ENCODE measurements at regions not wholly inside any gene's neighbourhood (a gene's known extent, or its start where the extent isn't known, plus 50 kb on each side); places are given as distances from the start of the nearest gene placed in this dataset.

GRCh38 chr5:60526336-60526875, 173.6 kb downstream of the DEPDC1B start:
- H3K9ac ChIP-seq (ENCODE audit: low read length): no peak overlapping the region
- no peaks in the 10 kb centered on the region for H4K20me1 ChIP-seq (ENCODE audit: control insufficient read depth, insufficient read depth, low read length, poor library complexity, severe bottlenecking)
- H3K79me2 ChIP-seq (ENCODE audit: control insufficient read depth, insufficient read depth, low read length): no peaks in the 10 kb centered on the region
- intact Hi-C loops (cut with micrococcal nuclease): loop anchor here (10.0 kb wide), 2 partner anchors 732 to 962 kb away; no protein-coding TSS in a partner anchor
- H3K27ac ChIP-seq (ENCODE audit: low read length in 2 of 2): no peak overlapping the region
- Mint-ChIP-seq H3K4me3 (no peak overlapping the region), H3K4me1 (peaks cover 6% of the 10 kb centered on the region), H3K9me3 (ENCODE audit: insufficient read depth) (no peaks in the 10 kb centered on the region), H3K27ac (no peak overlapping the region), H3K27me3 (no peaks in the 10 kb centered on the region)
- TF ChIP-seq EZH2 (IDR thresholded peaks at IDR 0.05; ENCODE audit: borderline replicate concordance, insufficient read depth, low read depth, low read length, poor library complexity, severe bottlenecking) (no peak), CTCF (IDR thresholded peaks at IDR 0.05) (no peak)
- ATAC-seq (ENCODE audit: low read depth): no peak
- H3K36me3 ChIP-seq (replicated peaks in 1 of 2; ENCODE audit: control extremely low read depth in 1 of 2, control insufficient read depth in 1 of 2, extremely low read depth in 1 of 2, insufficient read depth in 2 of 2, low read length in 1 of 2): no peaks in the 10 kb centered on the region
- H3K4me1 ChIP-seq (ENCODE audit: control insufficient read depth in 2 of 2, insufficient read depth in 2 of 2, low read length in 2 of 2): peaks cover 23 to 27% of the 10 kb centered on the region in 2 donors
- no peak overlapping the region for H3K4me2 ChIP-seq (replicated peaks; ENCODE audit: low read depth, low read length, poor library complexity, severe bottlenecking)
- ChIA-PET POLR2A (no interaction called here), CTCF (no interaction called here)
- peaks cover 0 to 3% (median 0%) of the 10 kb centered on the region in 3 donors for H3K9me3 ChIP-seq (ENCODE audit: control extremely low read depth in 1 of 3, control insufficient read depth in 2 of 3, insufficient read depth in 1 of 3, low read length in 2 of 3)
- no peak overlapping the region for H3K4me3 ChIP-seq (ENCODE audit: control extremely low read depth in 1 of 5, extremely low read depth in 1 of 5, insufficient read depth in 1 of 5, low read depth in 2 of 5, low read length in 4 of 5)
- no peaks in the 10 kb centered on the region for H3K27me3 ChIP-seq (replicated peaks in 1 of 4; ENCODE audit: control extremely low read depth in 1 of 4, control insufficient read depth in 3 of 4, insufficient read depth in 4 of 4, low read length in 3 of 4)
- DNase-seq: no peak
- WGBS (ENCODE audit: insufficient coverage): 68% methylated on average over 3 of the region's 8 CpGs
- H2AFZ ChIP-seq (ENCODE audit: insufficient read depth, low read depth, low read length, poor library complexity, severe bottlenecking): no peak overlapping the region

- intact Hi-C loops (cut with micrococcal nuclease): loop anchor here (1.0 to 10.0 kb wide), 3 partner anchors 17 to 958 kb away; no protein-coding TSS in a partner anchor
- Histone ChIP-seq H2AFZ (ENCODE audit: insufficient read depth, low read depth, low read length, poor library complexity, severe bottlenecking) (peak overlapping the region; percentile 70), H3K27me3 (replicated peaks in 1 of 4; ENCODE audit: control extremely low read depth in 1 of 4, control insufficient read depth in 3 of 4, insufficient read depth in 4 of 4, low read length in 3 of 4) (no peaks in the 10 kb centered on the region), H3K4me3 (ENCODE audit: control extremely low read depth in 1 of 5, extremely low read depth in 1 of 5, insufficient read depth in 1 of 5, low read depth in 2 of 5, low read length in 4 of 5) (peak overlapping the region; percentile 39 to 65 (median 58)), H3K4me2 (replicated peaks; ENCODE audit: low read depth, low read length, poor library complexity, severe bottlenecking) (peak overlapping the region; percentile 78), H3K9ac (ENCODE audit: low read length) (peak overlapping the region; percentile 65), H3K4me1 (ENCODE audit: control insufficient read depth in 2 of 2, insufficient read depth in 2 of 2, low read length in 2 of 2) (peaks cover 45 to 56% of the 10 kb centered on the region in 2 donors), H4K20me1 (ENCODE audit: control insufficient read depth, insufficient read depth, low read length, poor library complexity, severe bottlenecking) (no peaks in the 10 kb centered on the region), H3K27ac (ENCODE audit: low read length in 2 of 2) (peak overlapping the region; percentile 88), H3K79me2 (ENCODE audit: control insufficient read depth, insufficient read depth, low read length) (peaks cover 18% of the 10 kb centered on the region), H3K36me3 (replicated peaks in 1 of 2; ENCODE audit: control extremely low read depth in 1 of 2, control insufficient read depth in 1 of 2, extremely low read depth in 1 of 2, insufficient read depth in 2 of 2, low read length in 1 of 2) (no peaks in the 10 kb centered on the region), H3K9me3 (ENCODE audit: control extremely low read depth in 1 of 3, control insufficient read depth in 2 of 3, insufficient read depth in 1 of 3, low read length in 2 of 3) (peaks cover 0 to 8% (median 2%) of the 10 kb centered on the region in 3 donors)
- H3K27me3 Mint-ChIP-seq: no peaks in the 10 kb centered on the region
- ChIA-PET POLR2A (no interaction called here), CTCF (interaction anchor here (1.0 kb wide), 2 partner anchors 11 to 16 kb away, joined by 3 to 4 read pairs; no protein-coding TSS in a partner anchor)
- ATAC-seq (ENCODE audit: low read depth) (peak; percentile 59), DNase-seq (peak; percentile 43)
- no peak overlapping the region for H3K27ac Mint-ChIP-seq
- H3K9me3 Mint-ChIP-seq (ENCODE audit: insufficient read depth): no peaks in the 10 kb centered on the region
- H3K4me1 Mint-ChIP-seq: peaks cover 37% of the 10 kb centered on the region
- no peak for TF ChIP-seq CTCF (IDR thresholded peaks at IDR 0.05)
- TF ChIP-seq EZH2 (IDR thresholded peaks at IDR 0.05; ENCODE audit: borderline replicate concordance, insufficient read depth, low read depth, low read length, poor library complexity, severe bottlenecking): no peak
- 0% methylated on average over 4 of the region's 4 CpGs for WGBS (ENCODE audit: insufficient coverage)
- H3K4me3 Mint-ChIP-seq: no peak overlapping the region
Measured at GRCh38 chr5:60522292-60522905, 177.6 kb downstream of the DEPDC1B start.
